H9 (cell line): ENCODE measurements at regions not wholly inside any gene's neighbourhood (a gene's known extent, or its start where the extent isn't known, plus 50 kb on each side); places are given as distances from the start of the nearest gene placed in this dataset.

Experiments
- DNase-seq: peaks from one replicate; pipeline ENCODE4 v3.0.0-alpha.2; 2017
- H2AFZ ChIP-seq: one replicate; pipeline ENCODE4 v1.6.1; 2013; ENCODE audit warnings: mild to moderate bottlenecking, low read length, control low read depth, moderate library complexity
- H2AK5ac ChIP-seq: 2 replicates; pipeline ENCODE4 v1.6.1; 2013; ENCODE audit warnings: low read length, control low read depth, mixed read lengths; ENCODE audit not compliant: insufficient read length
- H2BK120ac ChIP-seq: one replicate; pipeline ENCODE4 v1.6.1; 2013; ENCODE audit warnings: low read depth, mild to moderate bottlenecking, low read length, control low read depth, inconsistent platforms; ENCODE audit not compliant: poor library complexity, severe bottlenecking
- H2BK12ac ChIP-seq: 2 replicates; pipeline ENCODE4 v1.6.1; 2013; ENCODE audit warnings: low read length, control low read depth, mixed read lengths, low read depth; ENCODE audit not compliant: insufficient read length
- H2BK15ac ChIP-seq: 2 replicates; pipeline ENCODE4 v1.6.1; 2013; ENCODE audit warnings: low read depth, low read length, control low read depth
- H2BK20ac ChIP-seq: one replicate; pipeline ENCODE4 v1.6.1; 2013; ENCODE audit warnings: low read depth, mild to moderate bottlenecking, low read length, control low read depth, inconsistent platforms; ENCODE audit not compliant: poor library complexity, severe bottlenecking
- H2BK5ac ChIP-seq: 2 replicates; pipeline ENCODE4 v1.6.1; 2013; ENCODE audit warnings: low read length, control low read depth, mixed read lengths; ENCODE audit not compliant: insufficient read length
- H3K14ac ChIP-seq: 2 replicates; pipeline ENCODE4 v1.6.1; 2013; ENCODE audit warnings: low read length, control low read depth; ENCODE audit not compliant: insufficient read depth
- H3K18ac ChIP-seq: 2 replicates; pipeline ENCODE4 v1.6.1; 2013; ENCODE audit warnings: low read depth, mild to moderate bottlenecking, mixed read lengths, low read length, control low read depth; ENCODE audit not compliant: insufficient read length
- H3K23ac ChIP-seq: 2 replicates; pipeline ENCODE4 v1.6.1; 2013; ENCODE audit warnings: low read length, control low read depth, mixed read lengths, low read depth; ENCODE audit not compliant: insufficient read length
- H3K23me2 ChIP-seq: 2 replicates; pipeline ENCODE4 v1.6.1; 2013; ENCODE audit warnings: low read depth, mild to moderate bottlenecking, mixed read lengths, low read length, control low read depth; ENCODE audit not compliant: insufficient read length, poor library complexity, severe bottlenecking
- H3K27ac ChIP-seq: 2 replicates; pipeline ENCODE4 v1.5.1; 2013; ENCODE audit warnings: low read length, control low read depth, mixed read lengths, low read depth; ENCODE audit not compliant: insufficient read length
- H3K27me3 ChIP-seq: 2 replicates; pipeline ENCODE4 v1.6.1; 2013; ENCODE audit warnings: low read length, control low read depth, inconsistent platforms; ENCODE audit not compliant: insufficient read depth
- H3K4ac ChIP-seq: 2 replicates; pipeline ENCODE4 v1.6.1; 2013; ENCODE audit warnings: low read depth, mild to moderate bottlenecking, control low read depth, inconsistent platforms, low read length, moderate library complexity
- H3K4me1 ChIP-seq: 2 replicates; pipeline ENCODE4 v1.6.1; 2013; ENCODE audit warnings: low read length, control low read depth, inconsistent platforms; ENCODE audit not compliant: insufficient read depth
- H3K4me2 ChIP-seq: 2 replicates; pipeline ENCODE4 v1.6.1; 2013; ENCODE audit warnings: low read length, control low read depth, mixed read lengths; ENCODE audit not compliant: insufficient read length, insufficient read depth
- H3K56ac ChIP-seq: 2 replicates; pipeline ENCODE4 v1.6.1; 2013; ENCODE audit warnings: low read depth, mild to moderate bottlenecking, mixed read lengths, low read length, control low read depth; ENCODE audit not compliant: insufficient read length
- H3K79me1 ChIP-seq: 2 replicates; pipeline ENCODE4 v1.6.1; 2013; ENCODE audit warnings: low read depth, mild to moderate bottlenecking, moderate library complexity, low read length, control low read depth, inconsistent platforms; ENCODE audit not compliant: insufficient read depth, poor library complexity, severe bottlenecking
- H3K79me2 ChIP-seq: 2 replicates; pipeline ENCODE4 v1.6.1; 2013; ENCODE audit warnings: low read length, control low read depth, inconsistent platforms; ENCODE audit not compliant: insufficient read depth
- H3K9ac ChIP-seq: 2 replicates; pipeline ENCODE4 v1.6.1; 2013; ENCODE audit warnings: low read length, control low read depth, mixed read lengths; ENCODE audit not compliant: insufficient read length; ENCODE audit errors: extremely low read depth
- H3K9me3 ChIP-seq: one replicate; pipeline ENCODE4 v1.6.1; 2013; ENCODE audit warnings: low read depth, low read length, inconsistent platforms; ENCODE audit not compliant: control insufficient read depth
- H3T11ph ChIP-seq: one replicate; pipeline ENCODE4 v1.6.1; 2013; ENCODE audit warnings: mild to moderate bottlenecking, low read length, control low read depth, inconsistent platforms
- H4K20me1 ChIP-seq: one replicate; pipeline ENCODE4 v1.6.1; 2013; ENCODE audit not compliant: control insufficient read depth, insufficient read length, insufficient read depth
- H4K5ac ChIP-seq: 2 replicates; pipeline ENCODE4 v1.6.1; 2013; ENCODE audit warnings: low read depth, mild to moderate bottlenecking, mixed read lengths, low read length, control low read depth; ENCODE audit not compliant: insufficient read length
- H4K8ac ChIP-seq: replicated peaks from 2 replicates; pipeline ENCODE4 v1.6.1; 2013; ENCODE audit warnings: low read length, control low read depth, mixed read lengths, low read depth; ENCODE audit not compliant: insufficient read length
- H4K91ac ChIP-seq: 2 replicates; pipeline ENCODE4 v1.6.1; 2013; ENCODE audit warnings: low read depth, mild to moderate bottlenecking, moderate library complexity, mixed read lengths, low read length, control low read depth; ENCODE audit not compliant: insufficient read length
- H3K27ac Mint-ChIP-seq, 3 experiments: 2 replicates in 2 of 3; 3 replicates in 1 of 3; pipeline ENCODE4 v1.8.0; 2020 to 2021; ENCODE audit warnings: mixed read lengths in 3 of 3, mild to moderate bottlenecking in 1 of 3, moderate library complexity in 1 of 3
- H3K27me3 Mint-ChIP-seq: 2 replicates; pipeline ENCODE4 v1.8.0; 2021; ENCODE audit warnings: low read depth, mild to moderate bottlenecking, moderate library complexity, mixed read lengths
- H3K36me3 Mint-ChIP-seq, 3 experiments: 2 replicates in 2 of 3; 3 replicates in 1 of 3; pipeline ENCODE4 v1.8.0; 2020 to 2021; ENCODE audit warnings: low read depth in 3 of 3, mixed read lengths in 3 of 3; ENCODE audit not compliant: insufficient read depth in 1 of 3
- H3K4me1 Mint-ChIP-seq, 2 experiments: 2 replicates each; pipeline ENCODE4 v1.8.0; 2020; ENCODE audit warnings: mixed read lengths in 2 of 2
- H3K4me3 Mint-ChIP-seq, 2 experiments: 2 replicates in 1 of 2; 3 replicates in 1 of 2; pipeline ENCODE4 v1.8.0; 2020 to 2021; ENCODE audit warnings: mild to moderate bottlenecking in 2 of 2, mixed read lengths in 2 of 2, moderate library complexity in 1 of 2
- H3K9me3 Mint-ChIP-seq, 2 experiments: 2 replicates in 1 of 2; 3 replicates in 1 of 2; pipeline ENCODE4 v1.8.0; 2020; ENCODE audit warnings: mild to moderate bottlenecking in 2 of 2, mixed read lengths in 2 of 2, moderate library complexity in 1 of 2
- WGBS: extraction: QIAGEN DNeasy Blood & Tissue Kit; methylation state at CpG from one replicate; pipeline ENCODE4 v1.1.7; 2013; ENCODE audit warnings: missing lambda C conversion rate, low lambda C conversion rate, mixed read lengths; ENCODE audit not compliant: insufficient read length; ENCODE audit errors: extremely low coverage; 5-methylcytosine and 5-hydroxymethylcytosine counted together
- TF ChIP-seq, protein P1 (sequence below): fragments of 200-600 bp; sonication (generic); conservative IDR thresholded peaks from 3 replicates; pipeline ENCODE4 v1.8.0; 2021; ENCODE audit warnings: antibody characterized with exemption, mild to moderate bottlenecking

DNA sequence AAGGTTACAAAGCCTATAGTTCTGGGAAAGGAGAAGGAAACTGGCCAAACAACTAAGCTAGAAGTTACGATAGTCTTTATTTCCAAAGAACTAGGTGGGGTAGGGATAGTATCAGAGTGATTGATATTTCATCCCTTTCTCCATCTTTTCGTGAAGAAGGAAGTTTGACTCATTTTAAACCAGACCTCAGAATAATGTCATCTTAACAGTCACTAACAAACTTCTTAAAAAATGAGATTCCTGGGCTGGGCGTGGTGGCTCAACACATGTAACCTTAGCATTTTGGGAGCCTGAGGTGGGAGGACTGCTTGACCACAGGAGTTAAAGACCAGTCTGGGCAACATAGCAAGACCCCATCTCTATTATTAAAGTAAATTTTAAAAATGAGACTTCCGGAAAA, 69.4 kb downstream of the ARL4A start:
- Histone ChIP-seq H3K18ac (no peak overlapping the region), H4K5ac (no peak overlapping the region), H3K79me2 (no peaks in the 10 kb centered on the region), H3K4me2 (no peak overlapping the region), H3T11ph (no peak overlapping the region), H2BK20ac (no peak overlapping the region), H4K91ac (no peak overlapping the region), H3K23ac (no peak overlapping the region), H3K9ac (no peak overlapping the region), H3K27me3 (no peaks in the 10 kb centered on the region), H3K14ac (no peak overlapping the region), H2BK5ac (no peak overlapping the region), H3K4me1 (no peaks in the 10 kb centered on the region), H3K79me1 (no peaks in the 10 kb centered on the region), H2BK15ac (no peak overlapping the region), H3K27ac (no peak overlapping the region), H3K9me3 (no peaks in the 10 kb centered on the region), H4K20me1 (no peaks in the 10 kb centered on the region), H2AK5ac (no peak overlapping the region), H3K4ac (no peak overlapping the region), H3K23me2 (no peaks in the 10 kb centered on the region), H2BK12ac (no peak overlapping the region), H3K56ac (no peak overlapping the region), H2BK120ac (no peak overlapping the region), H4K8ac (no peak overlapping the region), H2AFZ (no peak overlapping the region)
- Mint-ChIP-seq H3K9me3 (peaks cover 15 to 16% of the 10 kb centered on the region in 2 experiments), H3K27ac (no peak overlapping the region), H3K4me3 (no peak overlapping the region), H3K27me3 (no peaks in the 10 kb centered on the region; the same call in 1 of the 2 replicates), H3K4me1 (peaks cover 7 to 14% of the 10 kb centered on the region in 2 experiments; a peak in 3 of 4 replicates), H3K36me3 (peaks cover 13 to 25% (median 20%) of the 10 kb centered on the region in 3 experiments)
- WGBS, result no CpG with 5 or more reads among the region's 4 CpGs
- DNase-seq, result no peak
- TF ChIP-seq, protein P1, sequence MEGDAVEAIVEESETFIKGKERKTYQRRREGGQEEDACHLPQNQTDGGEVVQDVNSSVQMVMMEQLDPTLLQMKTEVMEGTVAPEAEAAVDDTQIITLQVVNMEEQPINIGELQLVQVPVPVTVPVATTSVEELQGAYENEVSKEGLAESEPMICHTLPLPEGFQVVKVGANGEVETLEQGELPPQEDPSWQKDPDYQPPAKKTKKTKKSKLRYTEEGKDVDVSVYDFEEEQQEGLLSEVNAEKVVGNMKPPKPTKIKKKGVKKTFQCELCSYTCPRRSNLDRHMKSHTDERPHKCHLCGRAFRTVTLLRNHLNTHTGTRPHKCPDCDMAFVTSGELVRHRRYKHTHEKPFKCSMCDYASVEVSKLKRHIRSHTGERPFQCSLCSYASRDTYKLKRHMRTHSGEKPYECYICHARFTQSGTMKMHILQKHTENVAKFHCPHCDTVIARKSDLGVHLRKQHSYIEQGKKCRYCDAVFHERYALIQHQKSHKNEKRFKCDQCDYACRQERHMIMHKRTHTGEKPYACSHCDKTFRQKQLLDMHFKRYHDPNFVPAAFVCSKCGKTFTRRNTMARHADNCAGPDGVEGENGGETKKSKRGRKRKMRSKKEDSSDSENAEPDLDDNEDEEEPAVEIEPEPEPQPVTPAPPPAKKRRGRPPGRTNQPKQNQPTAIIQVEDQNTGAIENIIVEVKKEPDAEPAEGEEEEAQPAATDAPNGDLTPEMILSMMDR, result no peak
